GM18873 (cell line): ENCODE measurements at regions not wholly inside any gene's neighbourhood (a gene's known extent, or its start where the extent isn't known, plus 50 kb on each side); places are given as distances from the start of the nearest gene placed in this dataset.
"Not testable (repeated sequence)": the region's sequence is repeated elsewhere in the genome, so short reads cannot be mapped to it uniquely, and the experiment has no call there.

ENCODE experiments used
- ATAC-seq: cut with Tn5 transposase; IDR thresholded peaks from one replicate; pipeline ENCODE4 v1.9.1; 2021; ENCODE audit warnings: mild to moderate bottlenecking, moderate library complexity, moderate number of reproducible peaks; ENCODE audit not compliant: unreplicated experiment, low FRiP score

GRCh38 chrX:87924619-87925018 lies 407.0 kb downstream of the KLHL4 start:
- ATAC-seq = no peak

DNA sequence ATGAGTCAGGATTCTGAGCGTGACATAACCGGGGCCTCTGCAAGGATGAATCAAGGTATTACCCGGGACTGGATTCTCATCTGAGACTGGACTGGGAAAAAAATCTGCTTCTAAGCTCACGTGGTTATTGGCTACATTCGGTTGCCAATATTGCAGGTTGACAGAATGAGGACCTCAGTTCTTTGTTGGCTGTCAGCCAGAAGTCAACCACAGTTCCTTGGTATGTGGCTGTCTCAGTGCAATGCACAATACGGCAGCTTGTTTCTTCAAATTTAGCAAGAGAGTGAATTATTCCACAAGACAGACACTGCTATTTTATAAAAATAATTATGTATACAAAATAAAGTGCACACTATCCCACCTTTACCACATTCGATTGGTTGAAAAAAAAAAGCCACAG lies 424.2 kb downstream of the KLHL4 start:
- ATAC-seq = no peak

DNA sequence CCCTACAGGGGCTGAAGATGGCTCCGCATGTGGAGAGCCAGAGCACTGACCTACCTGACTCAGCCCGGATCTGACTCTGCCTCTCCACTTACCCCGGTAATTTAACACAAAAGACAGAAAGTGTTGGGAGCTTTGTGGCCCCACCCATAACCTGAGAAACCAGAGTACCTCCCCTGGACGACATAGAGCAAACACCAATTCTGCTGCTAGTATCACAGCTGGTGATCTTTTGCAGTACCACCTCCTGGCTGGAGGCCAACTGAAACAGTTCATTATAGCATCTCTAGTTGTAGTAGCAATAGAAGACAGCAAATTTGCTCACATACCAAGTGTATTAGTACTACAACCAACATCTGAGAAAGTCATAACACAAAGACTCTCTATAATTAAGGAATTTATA lies 443.9 kb downstream of the KLHL4 start:
- no peak for ATAC-seq

- no peak for ATAC-seq
These were observed 450.5 kb downstream of the KLHL4 start for GRCh38 chrX:87968118-87968517.

- not testable (repeated sequence) for ATAC-seq
These were observed 454.5 kb downstream of the KLHL4 start for GRCh38 chrX:87972121-87972520.

DNA sequence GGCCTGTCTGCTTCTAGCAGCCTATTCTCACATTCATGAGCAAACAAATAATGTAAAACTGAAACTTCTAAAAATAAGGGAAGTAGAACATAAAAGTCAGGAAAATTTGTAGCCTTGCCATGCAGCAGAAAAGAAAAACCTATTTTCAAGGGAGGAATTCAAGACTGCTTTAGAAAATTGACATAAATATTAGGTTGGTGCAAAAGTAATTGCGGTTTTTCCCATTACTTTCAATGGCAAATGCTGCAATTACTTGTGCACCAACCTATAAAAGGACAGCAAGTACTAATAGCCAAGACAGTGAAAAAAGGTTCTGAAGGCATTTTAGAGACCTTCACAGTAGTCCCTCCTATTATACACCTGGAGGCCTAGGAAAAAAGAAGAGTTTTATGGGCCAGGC lies 457.8 kb downstream of the KLHL4 start:
- ATAC-seq = no peak

DNA sequence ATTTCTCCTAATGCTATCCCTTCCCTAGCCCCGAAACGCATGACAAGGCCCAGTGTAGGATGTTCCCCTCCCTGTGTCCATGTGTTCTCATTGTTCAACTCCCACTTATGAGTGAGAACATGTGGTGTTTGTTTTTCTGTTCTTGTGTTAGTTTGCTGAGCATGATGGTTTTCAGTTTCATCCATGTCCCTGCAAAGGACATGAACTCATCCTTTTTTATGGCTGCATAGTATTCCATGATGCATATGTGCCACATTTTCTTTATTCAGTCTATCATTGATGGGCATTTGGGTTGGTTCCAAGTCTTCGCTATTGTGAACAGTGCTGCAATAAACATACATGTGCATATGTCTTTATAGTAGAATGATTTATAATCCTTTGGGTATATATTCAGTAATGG lies 490.3 kb downstream of the KLHL4 start:
- ATAC-seq = not testable (repeated sequence)

DNA sequence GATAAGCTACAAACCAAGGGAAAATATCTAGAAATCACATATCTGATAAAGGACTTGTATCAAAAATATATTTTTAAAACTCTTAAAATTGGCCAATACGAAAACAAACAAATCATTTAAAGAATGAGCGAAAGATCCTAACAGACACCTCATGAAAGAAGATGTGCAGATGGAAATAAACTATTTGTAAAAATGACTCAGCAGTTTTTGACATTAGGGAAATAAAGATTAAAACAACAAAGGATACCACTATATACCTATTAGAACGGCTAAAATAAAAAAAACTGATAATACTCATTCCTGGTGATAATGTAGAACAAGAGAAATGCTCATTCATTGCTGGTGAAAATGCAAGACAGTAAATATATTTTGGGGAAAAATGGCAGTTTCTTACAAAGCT lies 506.4 kb downstream of the KLHL4 start:
- no peak for ATAC-seq

- no peak for ATAC-seq
These were observed 554.9 kb downstream of the KLHL4 start for GRCh38 chrX:88072339-88073030.

GRCh38 chrX:88101968-88102367 lies 584.4 kb downstream of the KLHL4 start:
- ATAC-seq = no peak

- ATAC-seq = no peak
These were observed 611.3 kb upstream of the CPXCR1 start for GRCh38 chrX:88135735-88136134.

DNA sequence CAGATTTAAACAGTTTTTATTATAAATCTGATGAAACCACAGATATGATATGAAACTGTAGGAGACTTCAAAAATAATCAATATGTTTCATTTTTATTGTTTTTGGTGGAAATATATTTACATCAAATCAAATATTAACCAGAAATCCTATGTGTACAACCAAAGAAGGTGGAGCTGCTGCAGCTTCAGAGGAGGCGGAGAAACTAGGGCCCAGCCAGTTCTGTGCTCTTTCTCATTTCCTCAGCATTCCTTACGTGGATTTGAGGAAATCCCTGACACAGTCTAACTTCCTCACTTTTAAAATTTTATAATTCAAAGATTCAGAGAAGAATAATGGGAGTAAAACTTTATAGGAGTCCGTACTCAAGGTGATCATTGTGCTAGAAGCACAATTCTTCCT lies 610.7 kb upstream of the CPXCR1 start:
- no peak for ATAC-seq

DNA sequence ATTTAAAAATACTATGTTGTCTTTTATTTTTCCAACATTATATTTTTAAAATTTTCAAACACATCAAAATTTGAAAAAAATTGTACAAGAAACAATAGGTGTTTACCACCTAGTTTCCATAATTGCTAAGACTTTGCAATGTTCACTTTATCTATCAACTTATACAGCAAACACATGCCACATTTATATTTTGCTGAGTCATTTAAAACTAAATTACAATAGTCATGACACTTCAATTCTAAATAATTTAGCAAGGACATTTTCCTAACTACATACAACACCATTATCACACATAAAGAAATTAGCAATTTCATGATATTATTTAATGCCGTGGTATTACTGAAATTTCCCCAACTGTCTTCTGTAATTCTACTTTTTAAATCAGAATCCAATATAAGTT lies 600.4 kb upstream of the CPXCR1 start:
- no peak for ATAC-seq

- no peak for ATAC-seq
These were observed 576.5 kb upstream of the CPXCR1 start for GRCh38 chrX:88170553-88170952.

GRCh38 chrX:88173932-88174440 lies 573.0 kb upstream of the CPXCR1 start:
- ATAC-seq = not testable (repeated sequence)

GRCh38 chrX:88202149-88202548 lies 544.9 kb upstream of the CPXCR1 start:
- ATAC-seq = no peak

- ATAC-seq = no peak
These were observed 503.0 kb upstream of the CPXCR1 start for GRCh38 chrX:88244066-88244465.

DNA sequence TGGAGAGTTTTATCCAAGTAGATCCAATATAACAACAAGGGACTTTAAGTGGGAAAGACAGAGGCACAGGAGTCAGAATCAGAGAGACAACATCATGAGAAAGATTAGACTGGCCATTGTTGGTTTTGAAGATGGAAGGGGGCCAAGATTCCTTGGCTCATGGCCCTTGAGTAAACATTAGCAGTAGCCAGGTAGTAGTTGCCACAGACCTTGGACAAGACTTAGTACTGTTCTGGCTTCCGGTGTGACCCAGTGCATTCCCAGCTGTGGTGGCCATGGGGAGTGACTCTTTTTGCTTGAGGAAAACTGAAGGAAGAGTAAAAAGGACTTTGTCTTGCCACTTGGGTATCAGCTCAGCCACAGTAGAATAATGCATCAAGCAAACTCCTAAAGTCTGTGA lies 462.2 kb upstream of the CPXCR1 start:
- no peak for ATAC-seq

GRCh38 chrX:88313972-88314371 lies 433.1 kb upstream of the CPXCR1 start:
- ATAC-seq = not testable (repeated sequence)

DNA sequence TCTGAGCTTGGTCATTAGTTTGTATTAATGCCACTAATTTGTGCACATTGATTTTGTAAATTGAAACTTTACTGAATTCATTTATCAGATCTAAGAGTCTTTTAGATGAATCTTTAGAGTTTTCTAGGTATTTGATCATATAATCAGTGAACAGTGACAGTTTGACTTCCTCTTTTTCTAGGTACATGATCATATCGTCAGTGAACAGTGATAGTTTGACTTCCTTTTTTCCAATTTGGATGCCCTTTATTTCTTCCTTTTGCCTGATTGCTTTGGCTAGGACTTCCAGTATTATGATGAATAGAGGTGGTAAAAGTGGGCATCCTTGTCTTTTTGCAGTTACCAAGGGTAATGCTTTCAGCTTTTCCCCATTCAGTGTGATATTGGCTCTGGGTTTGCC lies 421.4 kb upstream of the CPXCR1 start:
- ATAC-seq = no peak

- no peak for ATAC-seq
These were observed 391.8 kb upstream of the CPXCR1 start for GRCh38 chrX:88355252-88355651.

DNA sequence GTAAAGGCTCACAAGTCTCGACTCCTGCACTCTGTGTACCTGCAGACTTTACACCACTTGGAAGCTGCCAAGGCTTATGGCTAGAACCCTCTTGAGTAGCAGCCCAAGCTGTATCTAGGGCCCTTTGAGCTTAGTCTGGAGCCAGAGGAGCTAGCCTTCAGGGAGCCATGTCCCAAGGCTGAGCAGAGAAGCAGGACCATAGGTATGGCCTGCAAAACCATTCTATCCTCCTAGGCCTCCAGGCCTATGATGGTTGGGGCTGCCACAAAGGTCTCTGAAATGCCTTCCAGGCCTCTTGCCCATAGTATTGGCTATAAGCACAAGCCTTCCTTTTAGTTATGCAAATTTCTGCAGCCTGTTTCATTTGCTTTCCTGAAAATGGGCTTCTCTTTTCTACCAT lies 380.7 kb upstream of the CPXCR1 start:
- no peak for ATAC-seq

GRCh38 chrX:88378406-88378805 lies 368.6 kb upstream of the CPXCR1 start:
- ATAC-seq = no peak
